ENCODE measurements at regions not wholly inside any gene's neighbourhood (a gene's known extent, or its start where the extent isn't known, plus 50 kb on each side); places are given as distances from the start of the nearest gene placed in this dataset.
"Not testable (repeated sequence)": the region's sequence is repeated elsewhere in the genome, so short reads cannot be mapped to it uniquely, and the experiment has no call there.

DNA sequence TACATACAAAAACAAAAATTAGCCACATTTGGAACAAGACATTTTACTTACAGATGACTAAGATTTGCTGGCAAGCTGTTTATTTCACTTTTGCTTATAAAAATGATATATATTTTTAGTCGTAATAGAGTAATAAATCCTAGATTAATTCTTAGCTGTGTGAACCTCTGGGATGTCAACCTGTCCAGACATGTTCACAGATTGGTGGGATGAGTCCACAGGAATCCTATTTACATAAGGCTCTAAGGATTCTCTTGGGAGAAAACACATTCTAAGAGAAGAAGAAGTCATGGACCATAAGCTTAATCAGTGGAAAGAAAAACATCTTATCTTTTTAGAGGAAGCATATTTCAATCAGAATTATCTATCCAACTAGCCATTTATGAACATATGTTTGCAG lies 797.4 kb downstream of the C12orf50 start:
- no peak for DNase-seq

DNA sequence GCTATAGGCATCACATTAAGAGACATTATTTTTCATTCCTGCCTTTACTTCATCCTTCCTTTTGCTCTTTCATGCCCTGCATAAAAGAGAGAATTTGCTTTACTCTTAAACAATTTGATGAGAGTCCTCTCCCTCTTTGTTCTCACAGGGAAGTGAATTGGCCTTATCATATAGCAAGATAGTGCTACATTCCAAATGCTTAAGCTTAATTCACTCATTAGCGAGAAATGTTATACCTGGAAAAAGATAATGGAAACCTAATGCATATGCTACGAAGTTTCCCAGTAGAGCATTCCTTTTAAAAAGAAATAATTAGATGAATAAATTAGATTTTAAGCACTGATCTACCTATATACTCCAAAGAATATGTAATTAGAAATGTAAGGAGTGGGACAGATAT lies 798.8 kb downstream of the C12orf50 start:
- DNase-seq = no peak

DNA sequence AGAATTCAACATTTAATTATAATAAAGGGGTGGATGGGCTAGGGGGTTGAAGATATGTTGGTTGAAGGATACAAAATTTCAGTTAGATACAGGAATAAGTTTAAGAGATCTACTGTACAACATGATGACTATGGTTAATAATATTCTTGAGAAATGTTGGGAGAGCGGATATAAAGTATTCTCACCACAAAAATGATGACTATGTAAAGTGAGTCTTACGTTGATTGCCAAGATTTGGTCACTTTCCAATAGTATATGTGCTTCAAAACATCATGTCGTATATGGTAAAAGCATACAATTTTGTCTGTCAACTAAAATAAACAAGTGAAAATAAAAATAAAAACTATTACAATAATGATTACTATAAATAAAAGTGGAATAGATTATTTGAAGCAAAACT lies 802.0 kb downstream of the C12orf50 start:
- no peak for DNase-seq

DNA sequence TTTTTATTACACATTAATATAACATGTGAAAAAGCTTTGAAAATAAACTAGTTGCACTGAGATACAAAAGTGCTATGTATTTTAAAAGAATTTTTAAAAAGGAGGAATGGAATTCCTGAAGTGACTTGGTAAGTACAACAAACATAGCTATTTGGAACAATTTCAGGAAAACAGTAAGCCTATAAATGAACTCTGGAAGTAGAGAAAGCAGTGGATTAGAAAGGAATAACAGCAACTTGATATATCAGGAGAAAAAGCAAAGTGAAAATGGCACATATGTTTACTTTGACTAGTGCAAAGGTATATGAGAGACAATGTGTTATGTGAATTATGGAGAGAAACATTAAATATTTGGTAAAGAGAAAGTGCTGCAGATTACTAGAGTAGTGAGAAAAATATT lies 811.7 kb downstream of the C12orf50 start:
- no peak for DNase-seq

DNA sequence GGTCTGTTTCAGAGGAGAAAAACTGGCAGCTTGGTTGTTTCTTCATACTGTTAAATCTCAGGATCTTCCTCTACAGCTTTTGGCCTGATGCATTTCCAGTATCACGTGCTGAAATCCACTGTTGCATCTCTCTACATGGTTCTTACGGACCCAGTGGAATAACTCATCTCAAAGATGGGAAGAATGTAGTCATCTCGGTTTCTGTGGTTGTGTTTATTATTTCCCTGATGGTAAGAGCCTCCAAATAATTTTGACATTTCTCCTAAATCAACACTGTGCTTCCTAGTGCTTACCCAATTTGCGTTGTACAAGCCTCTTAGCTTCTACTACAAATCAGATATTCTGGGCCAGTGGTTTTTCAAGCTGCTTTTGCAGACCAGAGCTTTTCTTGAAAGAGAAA lies 812.8 kb downstream of the C12orf50 start:
- no peak for DNase-seq

DNA sequence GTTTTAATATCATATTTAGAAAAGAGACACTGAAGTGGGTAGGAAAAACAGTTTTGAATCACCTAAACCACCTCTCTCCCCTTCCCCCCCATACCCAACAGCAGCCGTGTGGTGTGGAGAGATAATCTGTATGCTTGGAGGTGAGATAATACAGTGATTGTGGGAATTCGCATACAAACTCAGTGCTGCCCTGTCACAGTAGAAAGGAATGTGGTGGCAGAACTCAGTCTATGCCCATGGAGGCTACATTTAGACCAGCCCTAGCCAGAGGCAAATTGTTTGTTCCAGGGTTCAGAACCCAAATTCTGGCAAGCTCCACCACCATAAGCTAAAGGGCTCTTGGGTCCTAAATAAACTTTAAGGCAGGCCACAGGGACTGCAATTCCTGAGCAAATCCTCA lies 827.0 kb downstream of the C12orf50 start:
- no peak for DNase-seq

DNA sequence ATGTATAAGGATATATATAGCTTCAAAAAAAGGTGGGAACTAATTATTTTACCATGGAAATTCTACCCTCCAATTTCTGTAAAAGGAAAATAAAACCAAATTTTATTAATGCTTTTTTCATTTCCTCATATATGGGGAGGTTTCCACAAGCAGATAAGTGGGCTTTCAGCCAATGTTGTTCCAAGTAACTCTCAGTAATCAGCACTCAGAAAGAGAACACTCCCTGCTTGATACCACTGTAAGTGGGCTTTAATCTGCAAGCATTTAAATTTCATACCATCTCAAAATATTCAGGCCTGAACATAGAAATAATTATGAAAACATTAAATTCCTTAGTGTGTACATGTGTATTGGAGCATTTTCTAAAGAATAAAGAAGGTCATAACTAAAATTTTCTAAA lies 827.6 kb downstream of the C12orf50 start:
- no peak for DNase-seq

DNA sequence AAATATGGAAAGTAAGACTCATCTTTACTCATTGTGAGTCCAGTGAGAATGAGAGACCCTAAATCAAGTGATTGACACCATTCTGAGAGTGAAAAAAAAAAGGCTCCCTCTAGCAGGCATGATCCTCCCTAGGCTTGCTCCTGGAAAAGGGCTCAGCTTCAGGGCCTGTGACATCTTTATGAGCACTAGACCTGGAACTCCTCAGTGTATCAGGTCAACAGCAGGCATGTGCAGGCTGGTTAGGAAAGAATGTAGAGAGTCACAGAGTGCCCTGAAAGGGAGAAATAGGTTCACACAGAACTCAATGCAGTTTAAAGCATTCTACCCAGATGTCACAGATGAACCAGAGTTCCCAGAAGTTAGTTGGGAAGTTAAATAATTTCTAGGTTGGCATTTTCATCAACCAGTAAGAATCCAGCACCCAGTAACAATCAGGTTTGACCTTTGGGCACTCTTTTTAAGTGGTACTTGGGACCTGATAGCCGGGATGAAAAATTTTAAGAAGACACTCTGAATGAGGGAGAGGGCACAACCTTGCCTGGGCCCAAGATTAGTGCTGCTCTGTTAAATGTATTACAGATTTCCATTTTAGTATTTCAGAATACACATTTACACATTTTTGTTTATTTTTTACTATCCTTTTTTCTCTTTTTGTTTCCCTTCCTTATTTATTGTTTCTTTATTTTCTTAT lies 828.8 kb downstream of the C12orf50 start:
- no peak for DNase-seq

DNA sequence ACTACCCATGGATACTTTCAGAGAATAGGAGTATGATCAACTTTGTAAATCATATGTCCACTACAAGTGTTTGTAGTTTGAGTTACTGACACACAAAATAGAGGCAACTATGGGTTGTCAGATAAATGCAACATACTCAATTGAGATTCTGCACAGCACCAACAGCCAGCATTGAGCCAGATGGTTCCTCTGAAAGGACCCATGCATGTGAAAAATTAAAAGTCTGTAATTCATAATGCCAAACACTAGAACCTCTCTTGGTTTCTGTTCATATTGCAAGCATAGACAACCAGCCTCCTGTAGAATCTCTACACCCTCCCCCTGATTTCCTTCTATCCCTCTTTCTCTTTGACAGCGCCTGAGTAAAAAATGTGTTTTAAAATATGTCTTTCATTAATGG lies 831.0 kb downstream of the C12orf50 start:
- no peak for DNase-seq

DNA sequence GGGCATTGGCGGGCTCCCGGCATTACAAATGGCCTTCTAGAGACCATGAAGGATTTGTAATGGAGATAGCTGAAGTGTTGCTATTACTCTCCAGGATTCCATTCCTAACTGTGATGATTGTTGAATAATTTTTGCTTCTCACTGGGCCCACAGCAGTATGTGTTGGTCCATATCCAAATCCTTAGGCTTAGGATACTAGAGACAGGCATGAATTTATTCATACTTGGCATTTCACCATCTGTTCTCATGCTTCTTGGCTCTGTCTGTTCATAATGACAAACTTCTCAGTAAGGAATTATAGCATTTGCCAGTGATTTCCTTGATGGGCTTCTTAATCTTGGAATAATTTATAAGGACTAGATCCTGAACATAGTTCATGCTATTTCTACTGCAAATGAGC lies 832.9 kb downstream of the C12orf50 start:
- no peak for DNase-seq

DNA sequence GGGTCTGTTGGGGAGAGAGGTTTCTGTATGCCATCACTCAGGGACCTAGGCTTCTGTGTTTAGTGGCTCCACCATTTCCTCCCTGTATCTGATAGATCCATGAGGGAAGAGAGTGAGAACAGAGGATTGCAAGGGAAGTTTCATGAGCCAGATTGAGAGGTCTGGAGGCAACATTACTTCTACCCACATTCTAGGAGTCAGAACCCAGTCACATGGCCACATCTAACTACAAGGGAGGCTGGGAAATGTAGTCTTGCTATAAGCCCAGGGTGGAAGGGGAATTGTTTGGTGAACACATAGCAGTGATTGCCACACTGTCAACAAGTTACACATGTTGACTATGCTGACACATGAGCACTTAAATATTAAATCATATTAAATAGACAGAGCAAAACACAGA lies 834.8 kb downstream of the C12orf50 start:
- not testable (repeated sequence) for DNase-seq

DNA sequence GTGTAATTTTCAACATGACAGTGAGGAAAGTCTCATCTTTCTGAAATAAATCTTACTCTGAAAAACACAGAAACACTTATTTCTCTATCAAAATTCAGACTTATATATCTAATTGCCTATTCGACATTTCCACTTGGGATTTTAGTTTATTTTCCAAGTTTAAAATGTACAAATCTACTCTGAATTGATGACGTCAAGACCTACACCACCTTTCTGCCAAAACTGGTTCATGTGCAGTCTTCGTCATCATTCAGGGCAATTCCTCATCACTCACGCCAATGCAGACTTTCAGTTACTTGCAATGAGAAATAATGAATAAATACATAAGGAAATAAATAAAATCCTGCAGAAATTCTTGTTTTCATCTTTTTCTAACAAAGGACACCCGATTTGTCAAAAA lies 843.8 kb downstream of the C12orf50 start:
- DNase-seq = no peak

DNA sequence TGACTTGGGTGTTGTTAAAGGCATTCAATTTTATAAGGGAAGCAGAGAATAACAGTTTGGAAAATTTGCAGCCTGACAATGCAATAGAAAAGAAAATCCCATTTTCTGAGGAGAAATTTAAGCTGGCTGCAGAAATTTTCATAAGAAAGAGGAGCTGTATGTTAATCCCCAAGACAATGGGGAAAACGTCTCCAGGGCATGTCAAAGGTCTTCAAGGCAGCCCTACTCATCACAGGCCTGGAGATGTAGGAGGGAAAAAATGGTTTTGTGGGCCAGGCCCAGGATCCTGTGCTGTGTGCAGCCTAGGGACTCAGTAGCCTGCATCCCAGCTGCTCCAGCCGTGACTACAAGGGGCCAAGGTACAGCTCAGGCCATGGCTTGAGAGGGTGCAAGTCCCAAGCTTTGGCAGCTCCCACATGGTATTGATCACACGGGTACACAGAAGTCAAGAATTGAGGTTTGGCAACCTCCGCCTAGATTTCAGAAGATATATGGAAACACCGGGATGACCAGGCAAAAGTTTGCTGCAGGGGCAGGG lies 846.4 kb downstream of the C12orf50 start:
- no peak for DNase-seq

DNA sequence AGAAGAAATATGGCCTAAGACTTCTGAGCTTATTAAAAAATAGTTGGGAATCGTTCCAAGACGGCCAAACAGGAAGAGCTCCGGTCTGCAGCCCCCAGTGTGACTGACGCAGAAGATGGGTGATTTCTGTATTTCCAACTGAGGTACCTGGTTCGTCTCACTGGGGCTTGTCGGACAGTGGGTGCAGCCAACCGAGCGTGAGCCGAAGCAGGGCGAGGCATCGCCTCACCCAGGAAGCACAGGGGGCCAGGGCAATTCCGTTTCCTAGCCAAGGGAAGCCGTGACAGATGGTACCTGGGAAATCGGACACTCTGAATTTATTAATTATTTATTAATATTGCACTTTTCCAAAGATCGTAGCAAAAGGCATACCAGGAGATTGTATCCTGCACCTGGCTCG lies 857.8 kb downstream of the C12orf50 start:
- DNase-seq = no peak

DNA sequence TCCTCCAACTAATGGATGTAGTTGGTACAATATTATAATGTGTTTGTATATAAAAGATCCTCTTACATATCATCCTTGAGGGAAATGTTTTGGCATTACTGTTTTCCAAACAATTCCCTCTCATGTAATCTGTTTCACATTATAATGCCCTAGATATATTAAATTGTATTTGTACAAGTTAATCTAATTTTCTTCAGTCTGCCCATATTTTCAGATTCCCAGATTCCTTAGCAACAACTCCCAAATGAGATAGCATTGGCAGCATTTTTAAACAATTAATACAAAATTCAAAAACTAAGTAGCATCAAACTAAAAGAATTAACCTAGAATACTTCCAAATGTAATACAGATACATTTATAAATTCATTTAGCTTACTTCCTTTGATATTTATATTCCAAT lies 860.2 kb downstream of the C12orf50 start:
- no peak for DNase-seq

DNA sequence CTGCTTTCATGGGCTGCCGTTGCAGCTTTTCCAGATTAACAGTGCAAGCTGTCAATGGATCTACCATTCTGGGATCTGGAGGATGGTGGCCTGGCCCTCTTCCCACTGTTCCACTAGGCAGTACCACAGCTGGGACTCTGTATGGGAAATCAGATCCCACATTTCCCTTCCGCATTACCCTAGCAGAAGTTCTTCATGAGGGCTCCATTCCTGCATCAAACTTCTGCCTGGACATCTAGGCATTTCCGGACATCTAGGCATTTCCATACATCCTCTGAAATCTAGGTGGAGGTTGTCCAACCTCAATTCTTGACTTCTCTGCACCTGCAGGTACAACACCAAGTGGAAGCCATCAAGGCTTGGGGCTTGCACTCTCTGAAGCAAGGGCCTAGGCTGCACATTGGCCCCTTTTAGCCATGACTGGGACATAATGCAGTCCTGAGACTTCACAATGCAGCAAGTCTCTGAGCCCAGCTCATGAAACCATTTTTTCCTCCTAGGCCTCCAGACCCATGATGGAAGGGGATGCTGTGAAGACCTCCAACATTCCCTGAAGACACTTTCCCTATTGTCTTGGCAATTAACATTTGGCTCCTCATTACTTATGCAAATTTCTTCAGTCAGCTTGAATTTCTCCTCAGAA lies 863.3 kb downstream of the C12orf50 start:
- DNase-seq = no peak

DNA sequence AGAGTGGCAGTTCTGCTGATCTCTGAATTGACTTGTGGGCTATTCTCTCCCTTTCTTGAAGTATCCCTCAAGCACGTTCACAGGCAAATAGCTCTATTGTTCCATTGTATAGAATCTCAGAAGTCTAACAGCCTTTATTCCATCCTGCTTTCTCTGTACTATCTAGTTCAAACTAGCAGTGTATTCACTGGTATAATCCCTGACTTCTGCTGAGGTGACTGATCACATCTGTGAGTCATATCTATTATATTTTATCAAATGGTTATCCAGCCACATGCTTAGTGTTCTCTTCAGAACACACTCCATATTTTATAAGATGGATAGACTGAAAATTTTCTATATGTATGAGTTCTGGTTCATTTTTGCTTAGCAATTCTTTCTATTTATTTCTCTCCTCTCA lies 866.1 kb downstream of the C12orf50 start:
- DNase-seq = no peak

DNA sequence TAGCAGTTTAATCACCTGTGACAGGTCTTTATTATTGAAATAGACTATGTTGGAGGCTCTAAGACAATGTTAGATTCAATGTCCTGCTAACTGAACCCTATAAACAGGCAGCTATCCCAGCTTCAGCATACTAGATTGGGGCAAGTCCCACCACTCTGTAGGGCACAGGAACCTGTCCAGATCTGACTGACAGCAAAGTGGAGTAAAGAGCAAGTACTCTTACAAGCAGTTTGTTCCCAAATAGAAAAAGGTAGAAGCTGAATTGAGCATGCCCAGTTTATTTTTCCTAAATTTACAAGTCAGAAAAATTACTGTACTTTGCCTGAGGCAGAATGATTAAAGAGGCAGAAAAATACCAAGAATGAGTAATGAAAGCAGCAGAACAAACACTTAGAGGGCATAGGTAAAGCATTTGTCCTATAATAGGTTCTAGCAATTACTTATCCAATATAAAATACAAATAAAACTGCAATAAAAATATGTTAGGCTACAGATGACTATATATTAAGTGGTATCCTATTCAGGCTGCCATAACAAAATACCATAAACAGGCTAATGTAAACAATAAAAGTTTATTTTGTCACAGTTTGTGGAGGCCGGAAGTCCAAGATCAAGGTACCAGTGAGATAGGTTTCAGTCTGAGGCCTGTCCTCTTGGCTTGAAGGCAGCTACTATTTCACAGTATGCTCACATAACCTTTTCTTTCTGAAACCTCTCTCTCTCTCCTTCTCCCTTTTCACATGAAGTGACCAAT lies 868.2 kb downstream of the C12orf50 start:
- DNase-seq = no peak

DNA sequence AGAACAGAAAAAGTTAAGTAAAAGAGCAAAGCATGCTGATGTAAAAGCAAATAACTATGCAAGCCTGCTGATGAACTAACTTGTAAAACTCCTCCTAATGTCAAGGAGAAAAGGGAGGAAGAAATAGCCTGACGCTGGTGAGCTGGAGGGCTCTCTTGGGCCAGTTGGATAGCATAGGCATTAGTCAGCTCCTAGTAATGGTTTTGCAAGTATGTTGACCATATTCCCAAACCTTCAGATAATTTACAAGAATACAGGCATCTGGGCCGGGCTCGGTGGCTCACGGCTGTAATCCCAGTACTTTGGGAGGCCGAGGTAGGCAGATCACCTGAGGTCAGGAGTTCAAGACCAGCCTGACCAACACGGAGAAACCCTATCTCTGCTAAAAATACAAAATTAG lies 871.4 kb downstream of the C12orf50 start:
- no peak for DNase-seq

DNA sequence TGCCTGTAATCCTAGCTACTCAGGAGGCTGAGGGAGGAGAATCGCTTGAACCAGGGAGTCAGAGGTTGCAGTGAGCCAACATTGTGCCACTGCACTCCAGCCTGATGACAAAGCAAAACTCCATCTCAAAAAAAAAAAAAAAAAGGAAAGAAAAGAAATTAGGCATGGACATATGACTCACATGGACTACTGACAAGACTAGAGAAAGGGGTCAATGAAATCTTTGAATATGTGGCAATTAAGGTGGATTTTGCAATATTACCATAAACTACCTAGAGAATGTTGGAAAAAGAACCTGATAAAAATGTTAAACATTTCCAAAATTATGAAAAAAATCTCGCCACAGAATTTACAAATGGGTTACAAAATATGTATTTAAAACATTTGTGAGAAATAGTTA lies 873.6 kb downstream of the C12orf50 start:
- DNase-seq = no peak

DNA sequence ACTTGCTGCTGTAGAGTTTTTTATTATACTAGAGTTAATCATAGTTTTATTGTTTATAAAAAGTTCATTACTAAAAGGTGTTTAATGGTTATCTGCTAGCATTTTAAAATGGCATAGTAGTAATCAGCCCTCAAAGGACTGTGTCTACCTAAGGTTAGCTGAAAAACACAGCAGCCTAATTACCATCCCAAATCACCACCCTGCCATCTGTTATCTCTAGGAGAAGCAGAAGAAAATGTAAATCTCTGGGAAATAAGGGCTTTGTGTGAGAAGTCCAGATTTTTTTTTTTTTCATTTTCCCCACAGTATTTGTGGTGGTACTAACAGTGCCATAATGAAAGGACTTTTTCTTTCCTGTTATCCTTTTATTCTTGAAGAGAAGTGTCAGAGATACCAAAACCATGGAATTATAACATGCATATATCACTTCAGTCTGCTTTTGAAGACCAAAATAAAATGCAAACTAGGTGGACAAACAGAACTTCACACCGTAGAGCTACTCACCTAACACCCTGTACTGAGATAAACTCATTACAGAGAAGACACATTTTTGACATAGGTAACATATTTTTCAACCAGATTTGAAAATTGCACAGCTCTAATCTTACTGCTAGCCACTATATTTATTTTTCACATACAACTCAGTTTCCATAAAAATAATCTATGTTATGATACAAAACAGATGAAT lies 876.2 kb downstream of the C12orf50 start:
- DNase-seq = no peak

DNA sequence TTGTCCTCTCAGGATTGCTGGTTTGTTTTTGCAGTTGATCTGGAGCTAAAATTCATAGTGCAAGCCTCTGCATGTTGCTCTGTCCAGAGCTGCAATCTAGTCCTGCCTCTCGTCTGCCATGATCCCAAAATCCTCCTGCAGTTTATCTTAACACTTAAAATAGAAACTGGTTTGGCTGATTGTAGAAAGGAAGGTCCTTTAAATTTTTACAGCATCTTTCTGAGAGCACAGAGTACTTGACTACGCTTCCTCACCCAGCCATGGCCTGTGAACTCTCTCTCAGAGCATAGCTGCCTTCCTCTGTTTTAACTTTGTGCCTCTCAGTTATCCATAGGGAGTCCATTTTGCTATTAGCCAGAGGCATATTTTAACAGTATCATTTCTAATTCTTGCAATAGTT lies 877.1 kb downstream of the C12orf50 start:
- no peak for DNase-seq

DNA sequence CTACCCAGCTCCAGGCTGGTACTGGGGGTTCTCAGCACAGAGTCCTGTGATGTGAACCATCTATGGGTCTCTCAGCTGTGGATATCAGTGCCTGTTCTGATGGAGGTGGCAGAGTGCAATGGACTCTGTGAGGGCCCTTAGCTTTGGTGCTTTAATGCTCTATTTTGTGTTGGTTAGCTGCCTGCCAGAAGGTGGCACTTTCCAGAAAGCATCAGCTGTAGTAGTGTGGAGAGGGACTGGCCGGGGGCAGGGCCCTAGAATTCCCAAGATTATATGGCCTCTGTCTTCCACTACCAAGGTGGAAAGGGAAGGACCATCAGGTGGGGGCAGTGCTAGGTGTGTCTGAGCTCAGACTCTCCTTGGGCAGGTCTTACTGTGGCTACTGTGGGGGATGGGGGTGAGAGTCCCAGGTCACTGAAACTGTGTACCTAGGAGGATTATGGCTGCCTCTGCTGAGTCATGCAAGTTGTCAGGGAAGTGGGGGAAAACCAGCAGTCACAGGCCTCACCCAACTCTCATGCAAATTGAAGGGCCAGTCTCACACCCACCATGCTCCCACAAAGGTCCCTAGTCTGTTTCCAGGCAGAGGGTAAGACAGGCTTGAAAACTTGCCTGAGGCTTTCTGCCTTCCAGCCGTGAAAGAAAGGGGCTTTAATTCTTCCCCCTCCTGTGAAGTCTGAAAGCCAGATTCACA lies 878.1 kb downstream of the C12orf50 start:
- no peak for DNase-seq

All from GDM1 (cell line).